Stimulated activated CD4-positive, alpha-beta T cell treated with anti-CD3 and anti-CD28 coated beads, Interleukin-15, amount 100 ng/mL, for 1 hour (primary cell): ENCODE measurements at regions not wholly inside any gene's neighbourhood (a gene's known extent, or its start where the extent isn't known, plus 50 kb on each side); places are given as distances from the start of the nearest gene placed in this dataset.

Experiments
- DNase-seq, 2 donors: peaks; one replicate each; pipeline ENCODE4 v3.0.0-alpha.2; 2020; ENCODE audit warnings: low read depth in 1 of 2, low spot score in 1 of 2

DNA sequence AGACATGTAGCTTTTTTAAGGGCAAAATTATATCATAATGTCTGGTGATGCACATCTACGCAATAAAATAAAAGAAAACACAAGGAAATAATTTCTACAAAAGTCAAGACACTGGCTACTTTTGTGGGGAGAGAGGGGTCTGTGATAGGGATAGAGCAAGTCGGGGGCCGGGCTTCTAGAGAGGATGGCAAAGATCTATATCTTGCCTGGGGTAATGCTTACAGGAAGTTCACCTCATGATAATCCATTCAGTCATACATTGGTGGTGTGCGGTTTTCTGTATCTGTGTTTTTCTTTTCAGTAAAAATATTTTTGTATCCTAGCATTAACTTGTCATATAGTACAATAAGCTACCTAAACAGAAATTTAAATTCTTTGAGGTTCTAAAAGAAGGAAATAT lies 178.8 kb downstream of the ARRDC4 start:
- DNase-seq: no peak

DNA sequence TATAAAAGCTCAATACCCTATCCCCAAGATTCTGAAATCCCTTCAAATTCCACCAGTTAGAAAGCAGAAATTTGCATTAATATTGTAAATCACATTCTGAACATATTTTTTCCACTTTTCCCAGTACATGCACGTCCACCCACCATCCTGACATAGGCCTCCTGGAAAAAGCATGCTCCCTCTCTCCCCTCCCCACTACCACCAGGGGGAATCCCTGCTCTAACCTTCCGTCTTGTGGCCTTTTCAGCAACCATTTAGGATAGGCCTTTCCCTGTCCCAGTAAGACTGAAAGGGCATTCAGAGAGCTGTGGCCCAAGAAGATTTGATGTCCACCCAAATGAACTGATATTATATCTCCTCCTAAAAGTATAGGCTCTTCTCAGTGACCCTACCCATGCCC lies 182.1 kb downstream of the ARRDC4 start:
- no peak for DNase-seq

DNA sequence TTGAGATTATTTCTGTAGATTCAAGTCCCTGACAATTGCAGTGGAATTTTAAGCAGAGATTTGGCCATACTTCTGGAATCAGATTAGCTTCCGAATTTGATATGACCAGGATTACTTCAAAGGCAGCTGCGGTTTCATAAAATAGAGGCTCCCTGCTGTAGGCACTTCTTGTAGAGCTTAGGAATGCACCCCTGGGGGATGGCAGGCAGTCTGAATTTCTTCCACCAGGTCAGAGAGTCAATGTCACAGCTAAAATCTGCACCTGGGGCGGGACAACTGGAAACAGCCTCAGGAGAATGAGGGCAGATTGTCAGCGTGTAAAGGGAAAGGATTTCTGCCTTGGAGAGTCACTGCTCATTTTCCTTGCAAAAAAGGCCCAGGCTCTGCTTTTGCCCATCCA lies 182.6 kb downstream of the ARRDC4 start:
- no peak for DNase-seq

DNA sequence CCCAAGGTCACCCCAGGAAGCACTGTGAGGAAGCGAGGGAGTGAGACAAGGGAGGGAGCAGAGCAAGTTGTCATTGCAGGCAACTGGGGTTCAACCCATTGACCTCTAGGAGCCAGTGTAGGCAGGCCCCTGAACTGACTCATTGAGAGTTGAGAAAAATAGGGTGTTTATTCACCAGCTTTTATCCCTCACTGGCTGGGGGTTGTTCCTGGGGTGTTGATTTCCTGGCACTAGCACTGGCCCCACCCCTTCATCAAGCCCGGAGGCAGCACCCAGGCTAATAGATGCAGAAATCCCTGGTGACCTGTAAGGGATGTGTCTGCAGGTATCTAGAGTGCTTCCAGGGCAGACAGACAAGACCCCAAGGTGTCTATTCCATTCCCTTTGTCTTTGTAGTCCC lies 183.9 kb downstream of the ARRDC4 start:
- no peak for DNase-seq

DNA sequence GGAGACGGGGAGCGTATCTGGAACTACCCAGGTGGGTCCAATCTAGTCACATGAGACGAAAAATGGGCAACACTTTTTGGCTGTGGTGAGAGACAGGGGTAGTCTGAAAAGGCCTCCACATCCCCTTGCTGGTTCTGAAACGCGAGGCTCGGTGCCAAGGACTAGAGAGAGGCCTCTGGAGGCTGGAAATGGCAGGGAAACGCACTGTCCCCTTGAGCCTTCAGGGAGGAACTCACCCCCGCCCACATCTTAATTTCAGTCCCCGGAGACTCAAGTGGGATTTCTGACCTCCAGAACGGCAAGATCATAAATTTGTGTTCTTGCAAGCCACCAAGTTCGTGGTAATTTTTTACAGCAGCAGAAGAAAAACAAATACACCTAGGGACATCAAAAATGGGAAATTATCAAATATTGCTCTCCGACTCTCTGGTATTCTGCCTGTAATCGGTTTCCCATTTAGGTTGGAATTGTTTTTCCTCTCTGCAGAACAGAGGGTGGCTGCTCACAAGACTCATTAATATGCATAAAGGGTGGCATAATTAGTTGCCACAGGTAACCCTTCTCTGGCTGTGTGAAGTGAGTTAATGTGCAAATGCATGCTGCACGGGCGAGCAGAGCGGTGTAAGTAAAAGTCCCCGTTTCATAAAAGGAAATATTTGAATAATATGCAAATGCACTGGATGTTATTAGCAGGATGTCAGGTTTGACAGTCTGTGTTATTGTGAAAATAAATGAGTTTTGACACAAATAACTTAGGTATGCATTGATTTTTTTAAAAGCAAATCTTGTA lies 185.7 kb downstream of the ARRDC4 start:
- DNase-seq: no peak

DNA sequence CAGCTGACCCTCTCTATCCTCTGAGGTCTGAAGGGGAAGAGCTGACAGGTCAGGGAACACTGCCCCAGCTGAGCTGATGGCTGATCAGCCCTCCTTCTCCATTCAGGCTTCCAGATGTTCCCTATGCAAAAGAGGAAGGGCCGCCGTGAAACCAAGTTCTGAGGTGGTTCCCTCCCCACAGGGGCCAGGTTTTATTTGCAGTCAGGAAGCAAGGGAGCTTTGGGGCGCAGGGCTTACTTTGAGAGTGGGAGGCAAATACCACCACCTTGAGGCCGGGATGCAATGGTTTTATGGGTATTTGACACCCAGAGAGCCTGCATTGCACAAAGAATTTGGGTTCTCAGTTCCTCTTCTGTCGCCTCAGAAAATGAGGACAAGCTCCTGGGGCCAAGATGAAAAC lies 186.9 kb downstream of the ARRDC4 start:
- DNase-seq: no peak

DNA sequence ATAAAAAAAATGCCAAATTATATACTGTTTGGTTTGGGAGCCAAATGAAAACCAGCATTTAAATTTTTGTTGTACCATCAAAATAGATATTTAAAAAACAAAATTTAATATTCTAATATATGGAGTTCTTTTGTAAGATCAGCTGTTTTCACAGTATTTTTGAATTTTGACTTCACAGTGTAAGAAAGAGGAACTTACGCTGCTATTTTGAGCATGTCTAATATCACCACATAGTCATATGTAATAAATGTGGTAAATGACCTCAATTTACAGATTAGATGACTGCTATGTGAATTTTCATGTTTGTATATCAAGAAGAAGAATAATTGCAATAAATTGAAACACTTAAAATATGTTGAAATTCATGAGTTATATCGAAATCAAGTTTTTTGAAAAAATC lies 189.6 kb downstream of the ARRDC4 start:
- no peak for DNase-seq

DNA sequence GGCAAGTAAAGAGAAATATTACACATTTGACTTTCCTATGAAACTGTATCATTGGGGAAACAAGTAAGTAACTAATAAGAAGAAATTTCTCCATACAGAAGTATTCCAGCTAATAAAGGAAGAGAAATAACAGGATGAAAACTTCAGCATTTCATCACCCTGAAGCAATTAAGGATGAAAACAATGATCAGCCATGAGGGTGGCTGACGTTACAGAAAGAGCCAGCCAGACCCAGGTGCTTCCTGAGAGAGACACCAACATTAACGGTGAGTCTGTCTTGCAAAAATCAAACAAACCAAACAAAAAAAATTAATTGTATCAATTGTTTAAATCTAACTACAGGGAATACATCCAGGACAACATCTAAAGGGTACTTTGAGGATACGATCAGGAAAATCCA lies 190.0 kb downstream of the ARRDC4 start:
- DNase-seq: no peak

DNA sequence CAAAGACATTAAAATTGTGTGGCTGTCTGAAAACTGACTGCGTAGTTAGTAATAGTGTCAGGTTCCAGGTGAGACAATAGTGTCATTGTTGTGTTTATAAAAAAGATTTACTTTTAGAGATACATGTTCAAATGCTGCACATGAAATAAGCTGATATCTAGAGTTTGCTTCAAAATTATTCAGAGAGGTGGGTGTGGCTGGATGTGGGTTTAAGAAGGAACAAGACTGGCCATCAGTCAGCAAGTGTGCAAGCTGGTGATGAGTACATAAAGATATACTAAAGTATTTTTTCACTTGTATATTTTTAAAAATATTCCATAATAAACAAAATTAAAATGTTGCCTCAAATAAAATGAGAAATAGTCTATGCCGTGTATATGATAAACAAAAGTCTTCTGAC lies 190.6 kb downstream of the ARRDC4 start:
- no peak for DNase-seq

DNA sequence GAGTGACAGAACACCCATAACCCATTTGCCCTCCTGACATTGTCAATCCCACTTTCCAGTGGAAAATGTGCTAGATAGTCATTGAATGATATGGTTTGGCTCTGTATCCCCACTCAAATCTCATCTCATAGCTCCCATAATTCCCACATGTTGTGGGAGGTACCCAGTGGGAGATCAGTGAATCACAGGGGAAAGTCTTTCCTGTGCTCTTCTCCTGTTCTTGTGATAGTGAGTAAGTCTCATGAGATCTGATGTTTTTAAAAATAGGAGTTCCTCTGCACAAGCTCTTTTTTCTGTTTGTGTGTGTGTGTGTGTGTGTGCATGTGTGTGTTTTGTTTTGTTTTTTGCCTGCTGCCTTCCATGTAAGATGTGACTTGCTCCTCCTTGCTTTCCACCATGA lies 191.7 kb downstream of the ARRDC4 start:
- no peak for DNase-seq

DNA sequence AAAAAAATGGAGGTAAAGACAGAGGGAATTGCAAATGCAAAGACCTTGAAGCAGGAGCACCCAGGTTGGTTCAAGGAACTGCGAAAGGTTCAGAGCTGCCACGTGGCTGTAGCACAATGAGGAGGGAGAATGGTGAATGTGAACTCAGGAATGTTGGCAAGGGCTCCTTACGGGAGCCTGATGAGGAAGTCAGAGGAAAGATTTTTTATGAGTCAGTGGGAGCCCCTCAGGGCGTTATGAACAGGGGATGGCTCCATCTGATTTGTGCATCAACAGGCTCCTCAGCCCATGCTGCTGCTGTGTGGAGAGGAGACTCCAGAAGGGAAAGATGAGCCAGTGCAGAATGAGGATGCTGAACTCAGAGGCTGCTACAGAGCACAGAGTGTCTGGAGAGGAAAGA lies 194.4 kb downstream of the ARRDC4 start:
- no peak for DNase-seq

DNA sequence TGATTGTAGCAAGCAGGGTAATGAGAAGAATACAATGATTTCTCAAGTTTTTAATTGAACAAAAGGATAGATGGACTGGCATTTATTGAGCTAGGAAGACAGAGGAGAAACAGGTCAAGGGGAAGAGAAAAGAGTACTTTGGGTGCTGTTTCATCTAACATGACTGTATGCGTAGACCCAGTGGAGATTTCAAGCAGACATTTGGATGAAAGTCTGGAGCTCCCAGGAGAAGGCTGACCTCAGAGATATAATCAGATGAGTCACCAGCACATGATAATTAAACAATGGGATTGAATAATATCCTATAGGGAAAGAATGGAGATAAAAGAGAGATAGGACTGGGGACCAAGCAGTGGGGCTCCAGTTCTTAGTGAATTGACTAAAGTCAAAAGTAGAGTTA lies 194.9 kb downstream of the ARRDC4 start:
- no peak for DNase-seq

DNA sequence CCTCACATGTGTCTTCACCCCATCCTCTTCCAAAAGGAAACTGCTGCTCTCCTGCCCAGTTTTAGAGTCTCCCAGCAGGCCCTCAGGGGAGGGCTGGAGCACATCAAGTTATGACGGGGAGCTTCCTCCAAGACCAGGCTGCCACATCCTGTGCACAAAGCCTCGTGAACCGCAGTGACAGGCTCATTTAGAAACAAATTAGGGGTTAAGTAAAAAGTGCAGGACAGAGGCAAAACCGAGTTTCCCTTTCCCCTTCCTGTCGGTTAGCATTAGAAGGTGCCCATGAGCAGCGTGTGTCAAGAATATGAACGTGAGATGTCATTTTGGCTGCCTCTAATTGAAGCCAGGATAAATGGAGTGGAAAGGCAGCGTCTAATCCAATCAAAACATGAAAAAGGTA lies 199.7 kb downstream of the ARRDC4 start:
- no peak for DNase-seq

DNA sequence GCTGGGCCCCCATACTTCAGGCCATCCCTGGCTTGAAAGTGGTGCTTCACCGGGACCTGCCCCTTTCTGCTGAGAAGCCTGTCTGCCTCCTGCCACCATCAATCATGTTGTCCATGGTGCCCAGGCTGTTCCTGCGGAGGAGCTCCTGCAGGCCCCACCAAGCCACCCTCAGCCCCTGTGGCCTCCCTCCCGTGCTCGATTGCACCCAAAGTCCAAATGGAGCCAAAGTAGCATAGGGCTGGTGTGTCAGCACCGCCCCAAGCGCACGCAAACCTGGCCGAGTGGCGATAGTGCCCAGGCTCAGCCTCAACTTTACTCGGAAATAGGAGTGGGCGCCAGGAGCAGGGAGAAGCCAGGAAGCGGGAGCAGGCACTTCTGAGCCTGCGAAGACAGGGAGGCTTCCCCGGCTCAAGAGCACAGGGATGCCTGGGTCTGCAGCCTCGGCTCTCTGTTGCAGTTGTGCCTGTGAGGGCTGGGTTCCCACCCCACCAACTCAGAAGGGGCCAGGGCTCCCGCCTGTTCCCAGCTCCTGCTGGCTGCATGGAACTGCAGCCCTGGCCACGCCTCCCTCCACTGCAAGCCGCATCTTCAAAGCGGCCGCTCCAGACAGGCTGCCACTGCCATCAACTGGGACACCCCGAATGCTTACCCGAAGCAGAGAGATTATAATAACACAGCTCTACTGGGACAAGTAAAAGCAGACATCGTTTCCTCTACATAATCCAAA lies 203.0 kb downstream of the ARRDC4 start:
- DNase-seq: no peak

DNA sequence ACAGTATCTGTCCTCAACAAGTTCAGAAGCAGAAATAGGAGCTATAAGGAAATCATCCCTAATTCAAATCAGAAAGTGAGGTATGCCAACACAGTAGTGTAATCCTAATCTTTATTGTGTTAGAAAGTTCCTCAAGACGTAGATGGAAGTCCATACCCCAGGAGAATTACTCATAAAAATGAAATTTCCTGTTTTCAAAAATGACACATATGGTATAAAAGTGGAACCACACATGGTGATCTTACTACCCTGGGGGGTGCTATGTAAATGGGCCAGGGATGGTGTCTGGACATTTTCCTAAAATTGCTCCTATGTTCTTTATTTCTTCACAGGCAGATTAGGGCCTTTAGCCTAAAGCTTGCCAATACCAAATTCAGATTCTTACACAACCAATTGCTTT lies 204.1 kb downstream of the ARRDC4 start:
- DNase-seq: no peak

DNA sequence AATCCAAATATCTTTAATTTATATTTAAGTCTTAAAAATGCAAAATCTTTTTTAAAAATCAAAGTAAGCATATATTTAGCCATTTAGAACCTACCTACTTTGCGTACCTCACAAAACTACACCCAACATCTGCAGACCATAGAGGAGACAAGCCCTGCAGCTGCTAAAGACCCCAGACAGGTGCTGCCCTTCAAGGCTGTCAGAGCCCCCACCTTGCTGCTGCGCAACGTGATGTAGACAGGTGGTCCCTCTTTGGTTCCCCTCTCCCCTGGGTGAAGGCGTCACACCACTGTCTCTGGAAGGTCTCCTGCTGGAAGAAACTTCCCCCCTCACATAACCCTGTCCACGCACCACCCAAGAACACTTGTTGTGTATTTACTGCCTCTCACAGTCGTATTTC lies 204.5 kb downstream of the ARRDC4 start:
- DNase-seq: no peak

DNA sequence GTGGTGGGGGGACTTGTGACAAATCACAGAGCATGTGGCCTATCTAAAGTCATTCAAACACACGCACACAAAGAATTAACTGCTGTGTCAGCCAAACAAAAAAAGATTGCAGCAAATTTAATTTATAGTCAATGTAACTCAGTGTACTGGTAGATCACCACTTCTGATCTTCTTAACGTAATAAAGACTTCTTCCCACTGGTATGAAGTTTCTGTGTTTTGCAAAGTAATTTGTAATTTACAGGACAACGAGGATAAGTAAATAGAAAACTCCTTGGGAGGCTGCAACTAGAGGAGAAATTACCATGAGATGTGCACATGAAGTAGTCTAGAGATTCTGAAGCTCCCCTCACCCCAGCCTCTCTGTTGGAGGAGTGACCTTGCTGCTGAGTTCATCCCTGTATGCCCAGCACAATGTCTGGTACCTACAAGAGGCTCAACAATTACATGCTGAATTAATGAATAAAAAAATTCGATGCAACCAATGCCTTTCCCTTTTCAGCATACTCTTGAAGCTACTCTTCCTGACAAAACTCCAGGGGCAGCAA lies 207.3 kb downstream of the ARRDC4 start:
- DNase-seq: no peak

DNA sequence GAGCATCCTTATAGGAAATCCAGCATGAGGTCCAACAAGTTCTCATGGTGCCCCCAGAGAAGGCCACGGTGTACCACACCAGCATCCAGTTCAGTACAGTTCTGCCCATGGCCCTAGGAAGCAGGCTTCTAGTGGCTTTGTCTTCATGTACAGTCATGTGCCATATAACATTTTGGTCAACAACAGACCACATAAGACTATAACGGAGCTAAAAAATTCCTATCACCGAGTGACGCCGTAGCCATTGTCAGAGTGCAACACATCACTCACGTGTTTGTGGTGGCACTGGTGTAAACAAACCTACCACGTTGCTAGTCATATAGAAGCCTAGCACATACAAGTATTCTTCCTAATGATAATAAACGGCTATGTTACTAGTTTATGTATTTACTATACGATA lies 209.0 kb downstream of the ARRDC4 start:
- DNase-seq: no peak

DNA sequence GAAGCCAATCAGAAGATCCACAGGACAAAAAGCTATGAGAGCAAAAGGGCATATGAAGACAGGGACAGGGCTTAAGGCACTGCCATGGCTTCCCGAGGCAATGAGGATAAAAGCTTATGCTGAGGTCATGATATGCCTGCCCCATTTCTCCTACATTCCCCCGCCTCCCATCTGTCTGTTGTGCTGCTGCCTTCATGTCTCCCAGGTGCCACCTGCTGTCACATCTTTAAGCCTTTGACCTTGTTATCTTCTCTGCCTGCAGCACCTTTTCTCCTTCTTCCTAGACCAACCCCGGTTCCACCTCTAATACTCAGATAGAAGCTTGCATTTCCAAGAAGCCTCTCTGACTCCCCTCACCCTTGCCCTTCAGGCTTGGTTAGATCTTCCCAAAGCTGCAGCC lies 213.8 kb downstream of the ARRDC4 start:
- no peak for DNase-seq

DNA sequence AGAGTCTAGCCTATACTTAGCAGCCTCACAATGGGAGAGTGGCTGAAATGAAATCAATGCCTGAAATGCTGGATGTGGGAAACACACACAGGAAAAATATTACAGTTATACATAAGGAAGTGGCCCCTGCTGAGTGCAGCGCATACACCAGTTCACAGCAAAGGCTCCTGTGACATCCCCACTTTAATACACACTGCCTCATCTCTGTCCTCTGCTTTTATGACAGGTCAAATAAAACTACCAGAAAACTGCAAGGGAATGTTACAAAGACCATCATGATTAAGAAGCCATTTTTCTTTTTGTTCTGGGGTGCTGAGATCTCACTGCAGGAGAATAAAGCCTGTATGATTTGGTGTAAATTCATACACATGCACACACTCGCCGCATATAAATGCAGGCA lies 214.3 kb downstream of the ARRDC4 start:
- DNase-seq: no peak

DNA sequence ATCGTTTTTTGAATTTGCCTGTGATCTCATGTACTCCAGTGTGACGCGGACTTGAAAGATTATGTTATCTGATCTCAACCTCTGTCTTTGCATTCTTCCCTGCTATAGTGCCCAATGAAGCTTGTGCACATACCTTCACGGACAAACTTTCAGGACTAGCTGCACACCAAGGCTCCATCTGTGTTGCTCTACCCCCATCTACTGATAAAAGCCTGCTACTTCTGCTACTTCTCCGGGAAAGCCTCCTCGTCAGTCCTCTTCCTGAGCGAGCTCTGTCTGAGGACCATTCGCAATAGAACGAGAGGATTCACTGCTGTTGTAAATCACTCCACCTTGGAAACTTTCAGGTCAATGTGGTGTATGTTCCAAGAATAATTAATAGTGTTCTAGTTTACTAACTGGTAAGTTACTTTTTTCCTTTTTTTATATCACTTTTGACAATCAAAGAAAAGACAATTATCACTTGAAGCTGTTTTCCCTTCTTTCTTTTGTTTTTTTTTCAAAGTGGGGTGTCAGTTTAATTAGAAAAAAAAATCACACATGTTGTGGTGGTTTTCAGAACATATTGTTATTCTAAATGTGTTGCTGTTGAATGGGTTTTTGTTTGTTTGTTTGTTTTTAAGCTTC lies 217.6 kb downstream of the ARRDC4 start:
- DNase-seq: no peak

DNA sequence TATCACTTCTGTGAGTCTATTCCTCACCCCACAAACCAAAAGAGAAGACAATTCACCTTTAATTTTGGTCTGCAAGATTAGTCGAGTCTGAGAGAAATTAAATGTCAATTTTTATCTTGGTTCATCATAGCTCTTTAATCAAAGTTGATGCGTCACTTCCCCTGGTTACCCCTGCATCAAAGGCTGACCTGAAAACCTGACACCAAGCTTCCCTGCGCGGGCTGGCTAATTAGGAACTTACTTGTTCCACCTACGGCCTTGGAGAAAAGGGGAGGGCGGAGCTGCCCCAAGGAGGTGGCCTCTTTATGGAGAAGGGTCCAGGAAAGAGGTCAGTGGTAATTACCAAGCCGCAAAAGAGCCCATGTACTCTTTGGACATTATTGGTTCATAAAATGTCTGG lies 218.4 kb downstream of the ARRDC4 start:
- DNase-seq: no peak
